VCaP (cell line): ENCODE measurements at regions not wholly inside any gene's neighbourhood (a gene's known extent, or its start where the extent isn't known, plus 50 kb on each side); places are given as distances from the start of the nearest gene placed in this dataset.
"Not testable (repeated sequence)": the region's sequence is repeated elsewhere in the genome, so short reads cannot be mapped to it uniquely, and the experiment has no call there.

Experiments
- H3K27ac ChIP-seq: fragments of 450-650 bp; 2 replicates; pipeline ENCODE4 v1.5.1; 2017
- TF ChIP-seq, protein P1 (sequence below): fragments of 450-650 bp; conservative IDR thresholded peaks from 2 replicates; pipeline ENCODE4 v1.5.1; 2017; ENCODE audit warnings: mild to moderate bottlenecking, moderate library complexity

DNA sequence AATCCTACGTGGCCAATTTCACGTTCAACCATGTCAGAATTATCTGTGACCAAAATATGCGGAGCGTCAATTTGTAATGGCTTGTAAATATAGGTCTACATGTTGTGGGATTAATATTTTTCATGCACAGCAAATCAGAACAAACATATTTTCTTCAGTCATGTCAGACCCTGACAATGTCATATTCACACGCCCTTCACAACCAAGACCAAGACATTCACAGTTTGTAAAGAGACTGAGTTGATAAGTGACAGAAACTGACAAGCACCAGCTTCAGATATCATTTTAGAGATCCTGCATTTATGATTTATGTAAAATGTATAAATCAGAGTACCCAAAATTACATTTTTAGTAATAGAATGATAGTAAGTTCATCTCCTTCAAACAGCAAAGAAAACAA lies 57.3 kb upstream of the NOVA1 start:
- TF ChIP-seq, protein P1, sequence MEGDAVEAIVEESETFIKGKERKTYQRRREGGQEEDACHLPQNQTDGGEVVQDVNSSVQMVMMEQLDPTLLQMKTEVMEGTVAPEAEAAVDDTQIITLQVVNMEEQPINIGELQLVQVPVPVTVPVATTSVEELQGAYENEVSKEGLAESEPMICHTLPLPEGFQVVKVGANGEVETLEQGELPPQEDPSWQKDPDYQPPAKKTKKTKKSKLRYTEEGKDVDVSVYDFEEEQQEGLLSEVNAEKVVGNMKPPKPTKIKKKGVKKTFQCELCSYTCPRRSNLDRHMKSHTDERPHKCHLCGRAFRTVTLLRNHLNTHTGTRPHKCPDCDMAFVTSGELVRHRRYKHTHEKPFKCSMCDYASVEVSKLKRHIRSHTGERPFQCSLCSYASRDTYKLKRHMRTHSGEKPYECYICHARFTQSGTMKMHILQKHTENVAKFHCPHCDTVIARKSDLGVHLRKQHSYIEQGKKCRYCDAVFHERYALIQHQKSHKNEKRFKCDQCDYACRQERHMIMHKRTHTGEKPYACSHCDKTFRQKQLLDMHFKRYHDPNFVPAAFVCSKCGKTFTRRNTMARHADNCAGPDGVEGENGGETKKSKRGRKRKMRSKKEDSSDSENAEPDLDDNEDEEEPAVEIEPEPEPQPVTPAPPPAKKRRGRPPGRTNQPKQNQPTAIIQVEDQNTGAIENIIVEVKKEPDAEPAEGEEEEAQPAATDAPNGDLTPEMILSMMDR = no peak
- no peak overlapping the region for H3K27ac ChIP-seq

- TF ChIP-seq, protein P1 = no peak
- no peak overlapping the region for H3K27ac ChIP-seq
These were observed 65.7 kb upstream of the NOVA1 start for GRCh38 chr14:26663506-26663905.

DNA sequence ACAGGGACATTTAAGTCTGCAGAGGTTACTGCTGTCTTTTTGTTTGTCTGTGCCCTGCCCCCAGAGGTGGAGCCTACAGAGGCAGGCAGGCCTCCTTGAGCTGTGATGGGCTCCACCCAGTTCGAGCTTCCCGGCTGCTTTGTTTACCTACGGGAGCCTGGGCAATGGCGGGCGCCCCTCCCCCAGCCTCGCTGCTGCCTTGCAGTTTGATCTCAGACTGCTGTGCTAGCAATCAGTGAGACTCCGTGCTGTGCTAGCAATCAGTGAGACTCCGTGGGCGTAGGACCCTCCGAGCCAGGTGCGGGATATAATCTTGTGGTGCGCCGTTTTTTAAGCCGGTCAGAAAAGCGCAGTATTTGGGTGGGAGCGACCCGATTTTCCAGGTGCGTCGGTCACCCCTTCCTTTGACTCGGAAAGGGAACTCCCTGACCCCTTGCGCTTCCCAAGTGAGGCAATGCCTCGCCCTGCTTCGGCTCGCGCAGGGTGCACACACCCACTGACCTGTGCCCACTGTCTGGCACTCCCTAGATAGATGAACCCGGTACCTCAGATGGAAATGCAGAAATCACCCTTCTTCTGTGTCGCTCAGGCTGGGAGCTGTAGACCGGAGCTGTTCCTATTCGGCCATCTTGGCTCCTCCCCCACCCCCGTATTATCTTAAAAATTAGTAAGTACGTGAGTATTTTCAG lies 81.0 kb upstream of the NOVA1 start:
- not testable (repeated sequence) for H3K27ac ChIP-seq

DNA sequence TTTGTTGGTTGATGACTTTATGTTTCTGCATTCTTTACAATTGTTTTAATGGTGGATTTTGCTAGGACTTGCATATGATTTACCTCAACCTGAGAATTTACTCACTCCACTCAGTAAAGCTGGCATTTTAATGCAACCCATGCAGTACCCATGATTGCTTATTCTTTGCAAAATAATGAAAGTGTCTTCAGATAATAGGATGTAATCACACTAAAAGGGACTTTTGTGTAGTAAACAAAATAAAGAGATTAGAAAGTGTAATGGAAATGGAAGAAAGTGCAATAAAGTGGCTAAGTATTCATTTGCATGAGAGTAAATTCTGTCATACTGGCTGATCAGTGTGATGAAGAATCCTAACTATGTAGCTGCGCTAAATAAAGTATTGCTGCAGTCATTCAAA lies 87.6 kb upstream of the NOVA1 start:
- TF ChIP-seq, protein P1 = no peak

DNA sequence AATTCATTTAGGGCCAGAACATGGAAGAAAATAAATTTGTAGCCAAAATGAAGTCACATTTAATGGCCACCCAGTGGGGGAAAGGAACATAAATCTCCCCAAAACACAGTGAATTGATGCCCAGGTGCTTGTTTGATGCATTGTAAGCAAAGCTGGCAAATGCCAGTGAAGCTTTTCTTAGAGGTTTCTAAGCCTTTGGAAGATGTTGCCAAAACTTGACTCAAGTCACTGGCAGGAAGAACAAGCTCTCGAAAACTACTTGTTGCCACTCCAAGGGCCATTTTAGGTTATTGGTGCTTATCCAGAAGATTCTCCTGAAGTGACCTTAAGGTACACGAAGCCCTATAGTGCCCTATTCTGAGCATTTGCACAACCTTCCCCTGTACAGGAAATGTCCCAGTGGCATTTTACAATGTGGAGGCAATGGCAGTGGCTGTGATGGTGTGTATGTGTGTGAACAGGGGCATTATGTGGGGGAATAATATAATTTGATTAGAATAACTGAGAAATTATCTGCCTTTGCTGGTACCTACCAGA lies 89.5 kb upstream of the NOVA1 start:
- TF ChIP-seq, protein P1 = no peak
- H3K27ac ChIP-seq = no peak overlapping the region

More for the DNA sequence above, 87.6 kb upstream of the NOVA1 start:
- H3K27ac ChIP-seq = no peak overlapping the region

- TF ChIP-seq, protein P1 = no peak
These were observed 96.7 kb upstream of the NOVA1 start for GRCh38 chr14:26694521-26694920.

GRCh38 chr14:26702721-26703230 lies 104.9 kb upstream of the NOVA1 start:
- no peak overlapping the region for H3K27ac ChIP-seq
- TF ChIP-seq, protein P1 = no peak

More at GRCh38 chr14:26694521-26694920, 96.7 kb upstream of the NOVA1 start:
- H3K27ac ChIP-seq = no peak overlapping the region

DNA sequence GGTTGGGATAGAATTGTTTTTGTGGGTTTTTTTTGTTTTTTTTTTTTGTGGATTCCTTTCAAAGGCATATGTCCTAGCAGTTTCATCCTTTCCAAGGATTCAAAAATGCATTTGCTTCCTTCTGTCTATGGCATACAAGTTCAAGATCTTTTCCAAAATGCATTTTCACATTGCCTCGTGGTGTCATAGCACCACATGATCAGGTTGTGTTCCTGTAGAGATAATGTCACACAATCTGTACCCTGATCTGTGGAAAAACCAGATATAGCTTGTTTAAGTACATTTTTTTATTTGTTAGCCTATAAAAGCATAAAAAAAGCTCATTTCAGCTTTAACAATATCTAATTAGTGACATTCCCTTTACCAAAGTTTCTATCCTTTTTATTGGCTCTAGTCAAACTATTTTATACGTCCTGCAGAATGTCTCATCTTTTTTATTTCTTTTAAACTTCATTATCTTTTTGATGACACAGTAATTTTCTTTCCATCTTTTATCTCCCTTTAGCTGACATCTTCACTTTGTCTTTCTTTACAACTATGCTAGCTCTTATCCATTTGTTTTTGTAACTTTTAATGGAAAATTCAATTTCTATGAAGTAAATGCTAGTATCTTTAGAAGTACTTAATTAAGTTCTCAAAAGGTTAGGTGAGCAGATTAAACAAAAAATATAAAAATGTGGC lies 106.0 kb upstream of the NOVA1 start:
- TF ChIP-seq, protein P1 = no peak
- H3K27ac ChIP-seq = no peak overlapping the region
